OCI-LY1 (cell line): ENCODE measurements at regions not wholly inside any gene's neighbourhood (a gene's known extent, or its start where the extent isn't known, plus 50 kb on each side); places are given as distances from the start of the nearest gene placed in this dataset.

Source experiments
- H2AFZ ChIP-seq: fragments of 200-600 bp; sonication (generic), shearing (Covaris generic); 2 replicates; pipeline ENCODE4 v1.6.0; 2014; ENCODE audit warnings: antibody characterized with exemption, mild to moderate bottlenecking, low read length
- H3F3A ChIP-seq: fragments of 200-600 bp; sonication (generic), shearing (Covaris generic); 2 replicates; pipeline ENCODE4 v1.6.0; 2014; ENCODE audit warnings: mild to moderate bottlenecking, antibody characterized with exemption, low read length, moderate library complexity; ENCODE audit not compliant: insufficient read depth
- H3K27ac ChIP-seq: fragments of 200-600 bp; sonication (generic); 2 replicates; pipeline ENCODE4 v1.5.1; 2014; ENCODE audit warnings: low read length, mixed run types, mild to moderate bottlenecking, low read depth; ENCODE audit not compliant: poor library complexity, severe bottlenecking
- H3K27me3 ChIP-seq: fragments of 200-600 bp; sonication (generic); 2 replicates; pipeline ENCODE4 v1.6.0; 2014; ENCODE audit warnings: antibody characterized with exemption, mild to moderate bottlenecking, low read length, moderate library complexity; ENCODE audit not compliant: insufficient read depth
- H3K36me3 ChIP-seq: fragments of 200-600 bp; sonication (generic); 2 replicates; pipeline ENCODE4 v1.6.1; 2014; ENCODE audit warnings: mild to moderate bottlenecking, antibody characterized with exemption, low read length, moderate library complexity, mixed read lengths; ENCODE audit not compliant: insufficient read depth
- H3K4me1 ChIP-seq: fragments of 200-600 bp; sonication (generic); 2 replicates; pipeline ENCODE4 v1.5.1; 2014; ENCODE audit warnings: mild to moderate bottlenecking, low read length, moderate library complexity; ENCODE audit not compliant: insufficient read depth, severe bottlenecking
- H3K4me2 ChIP-seq: fragments of 200-600 bp; sonication (generic), shearing (Covaris generic); 2 replicates; pipeline ENCODE4 v1.6.1; 2014; ENCODE audit warnings: low read length
- H3K4me3 ChIP-seq: fragments of 200-600 bp; sonication (generic); 2 replicates; pipeline ENCODE4 v1.5.1; 2014; ENCODE audit warnings: low read length, low read depth, mild to moderate bottlenecking, mixed read lengths; ENCODE audit not compliant: poor library complexity, severe bottlenecking
- H3K79me2 ChIP-seq: fragments of 200-600 bp; shearing (Covaris generic); 2 replicates; pipeline ENCODE4 v1.6.1; 2016; ENCODE audit warnings: mixed run types, low read length, mixed read lengths; ENCODE audit not compliant: insufficient read depth
- H3K9ac ChIP-seq: fragments of 200-600 bp; sonication (generic), shearing (Covaris generic); 2 replicates; pipeline ENCODE4 v1.6.1; 2014; ENCODE audit warnings: mild to moderate bottlenecking, low read length, mixed read lengths
- H3K9me2 ChIP-seq: fragments of 200-600 bp; sonication (generic), shearing (Covaris generic); 2 replicates; pipeline ENCODE4 v1.6.1; 2014; ENCODE audit warnings: low read depth, mild to moderate bottlenecking, low read length, mixed read lengths
- H3K9me3 ChIP-seq: fragments of 200-600 bp; shearing (Covaris generic); 2 replicates; pipeline ENCODE4 v1.6.1; 2014; ENCODE audit warnings: low read length, mixed read lengths
- H4K20me1 ChIP-seq: fragments of 200-600 bp; sonication (generic), shearing (Covaris generic); 2 replicates; pipeline ENCODE4 v1.6.0; 2016; ENCODE audit warnings: mild to moderate bottlenecking, low read length; ENCODE audit not compliant: insufficient read depth
- EZH2 ChIP-seq: fragments of 200-600 bp; sonication (generic), shearing (Covaris generic); IDR thresholded peaks from 2 replicates; pipeline ENCODE4 v1.8.0; 2017; ENCODE audit warnings: borderline replicate concordance, mixed run types, mild to moderate bottlenecking, antibody characterized with exemption, low read length, moderate library complexity, mixed read lengths
- TF ChIP-seq, protein P1 (sequence below): fragments of 200-600 bp; sonication (generic), shearing (Covaris generic); IDR thresholded peaks from 2 replicates; pipeline ENCODE4 v1.5.1; 2017; ENCODE audit warnings: mild to moderate bottlenecking, antibody characterized with exemption, low read length, moderate library complexity, mixed read lengths

DNA sequence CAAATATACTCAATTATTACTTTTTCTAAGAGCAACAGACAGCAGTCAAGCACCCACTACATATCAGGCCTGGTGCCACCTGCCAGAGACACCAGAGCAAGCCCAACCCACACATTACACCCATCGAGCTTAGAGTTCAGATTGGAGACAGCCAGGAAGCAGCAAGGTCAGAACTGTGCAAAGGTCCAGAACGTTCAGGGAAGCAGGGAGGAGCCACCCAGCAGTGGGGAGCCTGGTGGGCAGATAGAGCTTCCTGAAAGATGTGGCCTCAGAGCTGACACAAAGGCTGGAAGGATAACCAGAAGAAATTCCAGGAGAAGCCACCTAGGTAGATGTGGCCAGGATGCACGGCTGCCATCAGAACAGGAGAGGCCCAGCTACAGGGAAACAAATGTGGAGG lies 440.5 kb upstream of the ID2 start:
- Histone ChIP-seq H3K4me2 (no peak overlapping the region), H4K20me1 (no peaks in the 10 kb centered on the region), H3K27me3 (no peaks in the 10 kb centered on the region), H3K4me3 (no peak overlapping the region), H3K4me1 (peaks cover 58% of the 10 kb centered on the region), H3K36me3 (peaks cover 9% of the 10 kb centered on the region; the same call in 1 of the 2 replicates), H2AFZ (no peak overlapping the region), H3F3A (no peaks in the 10 kb centered on the region), H3K27ac (peak overlapping the region; percentile 12), H3K9me3 (peaks cover 18% of the 10 kb centered on the region), H3K79me2 (no peaks in the 10 kb centered on the region), H3K9me2 (no peaks in the 10 kb centered on the region), H3K9ac (no peak overlapping the region)
- TF ChIP-seq EZH2: no peak
- TF ChIP-seq, protein P1, sequence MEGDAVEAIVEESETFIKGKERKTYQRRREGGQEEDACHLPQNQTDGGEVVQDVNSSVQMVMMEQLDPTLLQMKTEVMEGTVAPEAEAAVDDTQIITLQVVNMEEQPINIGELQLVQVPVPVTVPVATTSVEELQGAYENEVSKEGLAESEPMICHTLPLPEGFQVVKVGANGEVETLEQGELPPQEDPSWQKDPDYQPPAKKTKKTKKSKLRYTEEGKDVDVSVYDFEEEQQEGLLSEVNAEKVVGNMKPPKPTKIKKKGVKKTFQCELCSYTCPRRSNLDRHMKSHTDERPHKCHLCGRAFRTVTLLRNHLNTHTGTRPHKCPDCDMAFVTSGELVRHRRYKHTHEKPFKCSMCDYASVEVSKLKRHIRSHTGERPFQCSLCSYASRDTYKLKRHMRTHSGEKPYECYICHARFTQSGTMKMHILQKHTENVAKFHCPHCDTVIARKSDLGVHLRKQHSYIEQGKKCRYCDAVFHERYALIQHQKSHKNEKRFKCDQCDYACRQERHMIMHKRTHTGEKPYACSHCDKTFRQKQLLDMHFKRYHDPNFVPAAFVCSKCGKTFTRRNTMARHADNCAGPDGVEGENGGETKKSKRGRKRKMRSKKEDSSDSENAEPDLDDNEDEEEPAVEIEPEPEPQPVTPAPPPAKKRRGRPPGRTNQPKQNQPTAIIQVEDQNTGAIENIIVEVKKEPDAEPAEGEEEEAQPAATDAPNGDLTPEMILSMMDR: no peak

DNA sequence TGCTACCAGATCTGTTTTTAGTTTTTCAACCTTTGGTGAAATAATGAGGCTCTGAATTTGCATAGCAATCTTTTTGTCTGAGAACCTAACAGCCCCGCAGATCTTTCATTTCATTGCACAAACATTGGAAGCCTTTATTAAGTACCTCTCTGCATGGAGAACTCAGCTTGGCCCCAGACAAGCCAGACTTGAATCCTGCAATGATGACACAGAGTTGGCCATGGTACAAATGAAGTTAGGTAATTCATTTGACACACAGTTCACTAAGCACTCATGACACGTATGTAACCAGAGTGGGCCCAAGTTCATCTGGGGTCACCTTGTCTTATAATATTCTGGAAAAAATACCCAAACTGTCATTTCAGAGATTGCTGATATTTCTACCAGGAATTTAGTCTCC lies 439.1 kb upstream of the ID2 start:
- no peak for TF ChIP-seq EZH2
- TF ChIP-seq, protein P1: no peak
- no peaks in the 10 kb centered on the region for H3F3A ChIP-seq
- no peaks in the 10 kb centered on the region for H3K79me2 ChIP-seq
- H3K9me2 ChIP-seq: no peaks in the 10 kb centered on the region
- peaks cover 20% of the 10 kb centered on the region for H3K9me3 ChIP-seq
- H3K9ac ChIP-seq: no peak overlapping the region
- peaks cover 9% of the 10 kb centered on the region; the same call in 1 of the 2 replicates for H3K36me3 ChIP-seq
- no peaks in the 10 kb centered on the region for H3K27me3 ChIP-seq
- H2AFZ ChIP-seq: no peak overlapping the region
- H3K4me3 ChIP-seq: no peak overlapping the region
- peaks cover 44% of the 10 kb centered on the region for H3K4me1 ChIP-seq
- H3K27ac ChIP-seq: no peak overlapping the region
- no peaks in the 10 kb centered on the region for H4K20me1 ChIP-seq
- H3K4me2 ChIP-seq: peak overlapping the region; percentile 5; the same call in 1 of the 2 replicates

DNA sequence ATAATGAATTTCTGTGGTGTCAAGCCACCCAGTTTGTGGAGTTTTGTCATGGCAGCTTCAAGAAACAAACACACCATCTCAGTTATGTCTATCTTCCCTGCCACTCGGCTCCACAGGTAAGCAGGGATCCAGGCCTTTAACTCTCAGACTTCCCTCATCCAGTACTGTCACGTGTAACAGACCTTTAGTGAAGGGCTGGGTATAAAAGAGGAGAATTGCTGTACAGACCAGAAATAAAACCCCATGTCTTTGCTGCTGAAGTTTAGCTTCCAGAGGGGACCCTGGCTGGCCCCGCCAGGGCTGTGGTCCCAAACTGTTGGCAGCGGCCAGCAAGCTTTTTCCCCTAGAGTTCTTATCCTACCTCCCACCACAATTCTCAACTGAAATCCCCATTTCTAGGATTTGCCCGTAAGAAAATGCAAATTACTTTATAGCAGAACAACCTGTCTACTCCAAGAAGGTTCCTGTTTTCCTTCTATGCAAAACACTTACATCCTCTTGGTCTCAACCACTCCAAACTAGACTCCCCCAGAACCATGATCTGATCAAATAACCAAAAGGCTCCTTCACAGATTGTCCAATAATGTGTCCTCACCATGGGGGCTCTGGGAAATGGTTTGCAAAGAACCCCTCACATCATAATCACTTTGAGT lies 438.0 kb upstream of the ID2 start:
- Histone ChIP-seq H3K27ac (no peak overlapping the region), H2AFZ (no peak overlapping the region)
- TF ChIP-seq, protein P1: no peak
- no peak for TF ChIP-seq EZH2

More for the DNA sequence above, 438.0 kb upstream of the ID2 start:
- Histone ChIP-seq H4K20me1 (no peaks in the 10 kb centered on the region), H3K4me3 (no peak overlapping the region), H3F3A (no peaks in the 10 kb centered on the region), H3K36me3 (peaks cover 9% of the 10 kb centered on the region; the same call in 1 of the 2 replicates), H3K9me3 (peaks cover 20% of the 10 kb centered on the region), H3K9ac (no peak overlapping the region), H3K4me1 (peaks cover 38% of the 10 kb centered on the region), H3K79me2 (no peaks in the 10 kb centered on the region), H3K27me3 (no peaks in the 10 kb centered on the region), H3K4me2 (no peak overlapping the region), H3K9me2 (no peaks in the 10 kb centered on the region)
